ENCODE measurements at regions not wholly inside any gene's neighbourhood (a gene's known extent, or its start where the extent isn't known, plus 50 kb on each side); places are given as distances from the start of the nearest gene placed in this dataset.
A peak's percentile ranks its signal among the peaks of the same experiment; 100 is the strongest.
"Not testable (repeated sequence)": the region's sequence is repeated elsewhere in the genome, so short reads cannot be mapped to it uniquely, and the experiment has no call there.

DNA sequence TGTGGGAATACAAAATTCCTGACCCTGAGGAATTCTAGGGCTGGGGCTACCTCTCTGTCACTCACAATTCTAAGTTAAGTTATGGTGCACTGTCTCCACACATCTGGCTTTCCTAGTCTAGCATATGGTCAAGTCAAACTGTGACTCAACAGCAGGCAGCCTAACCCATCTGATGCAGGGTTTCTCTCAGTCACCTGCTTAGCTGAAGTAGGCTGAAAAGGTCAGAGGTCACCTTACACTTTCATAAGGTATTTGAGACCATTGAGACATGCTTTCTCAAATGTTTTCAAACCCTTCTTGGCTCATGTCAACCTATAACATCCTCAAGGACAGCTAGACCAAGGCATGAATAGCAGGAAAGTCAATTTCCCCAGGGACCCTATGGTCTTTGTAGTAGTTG lies 196.5 kb upstream of the STK26 start:
- DNase-seq (ENCODE audit: low read depth in 4 of 4, low spot score in 1 of 4) = no peak

- DNase-seq (ENCODE audit: low read depth in 4 of 4, low spot score in 1 of 4) = peak in 1 of 4 experiments; percentile 40
Observed at GRCh38 chrX:131827935-131828334, 195.2 kb upstream of the STK26 start.

- no peak for DNase-seq (ENCODE audit: low read depth in 4 of 4, low spot score in 1 of 4)
Observed at GRCh38 chrX:131828482-131828881, 194.6 kb upstream of the STK26 start.

DNA sequence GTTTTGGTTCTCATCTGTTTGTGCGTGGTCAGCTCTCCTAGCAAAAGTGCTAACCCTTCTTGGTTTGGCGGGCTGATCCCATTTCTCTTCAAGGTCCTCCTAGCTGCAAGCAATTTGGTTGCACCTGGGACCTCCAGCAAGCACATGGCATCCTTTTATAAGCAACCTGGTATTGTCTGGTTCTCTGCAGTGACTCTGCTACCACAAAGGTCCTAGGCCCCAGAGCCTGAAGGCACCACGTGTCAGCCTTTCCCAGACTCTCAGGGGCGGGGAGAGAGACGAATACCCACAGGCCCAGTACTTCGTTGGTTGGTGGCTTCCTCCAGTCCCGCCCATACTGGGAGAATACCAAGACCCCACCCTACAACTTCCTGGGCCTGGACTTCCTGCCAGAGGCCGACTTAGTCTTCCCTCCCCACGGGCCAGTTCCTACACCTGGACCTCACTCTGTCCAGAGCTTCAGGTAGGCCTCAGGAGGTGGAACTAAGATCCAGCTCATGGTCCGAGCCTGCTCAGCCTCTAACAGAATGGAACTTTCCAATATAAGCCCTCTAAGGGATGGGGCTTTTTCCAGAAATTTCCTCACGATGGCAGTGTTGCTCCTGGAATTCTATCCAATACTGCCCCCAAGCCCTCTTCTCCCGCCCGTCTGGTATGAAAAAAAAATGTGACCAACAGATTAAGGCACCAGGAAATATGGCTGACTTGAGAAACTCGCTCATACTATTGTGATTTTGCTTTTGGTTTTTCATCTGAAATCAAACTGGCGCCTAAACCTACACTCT lies 192.5 kb upstream of the STK26 start:
- DNase-seq (ENCODE audit: low read depth in 4 of 4, low spot score in 1 of 4) = no peak

DNA sequence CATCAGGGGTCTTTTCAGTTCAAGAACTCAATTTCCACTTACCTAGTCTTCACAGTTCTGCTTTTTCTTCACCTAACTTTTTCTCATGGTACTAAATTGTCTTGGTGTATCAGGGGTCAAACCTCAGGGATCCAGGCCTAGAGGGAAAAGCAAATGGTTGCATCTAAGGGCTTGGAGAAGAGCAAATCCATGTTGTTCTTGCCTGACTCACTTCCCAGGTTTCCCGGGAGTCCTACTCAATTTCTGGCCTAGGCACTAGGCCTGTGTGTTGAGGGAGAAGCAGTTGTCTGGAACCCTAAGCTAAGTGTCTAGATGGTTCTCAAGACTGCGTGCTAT lies 191.9 kb upstream of the STK26 start:
- DNase-seq (ENCODE audit: low read depth in 4 of 4, low spot score in 1 of 4) = no peak

GRCh38 chrX:131836161-131836560 lies 186.9 kb upstream of the STK26 start:
- DNase-seq (ENCODE audit: low read depth in 4 of 4, low spot score in 1 of 4) = no peak

DNA sequence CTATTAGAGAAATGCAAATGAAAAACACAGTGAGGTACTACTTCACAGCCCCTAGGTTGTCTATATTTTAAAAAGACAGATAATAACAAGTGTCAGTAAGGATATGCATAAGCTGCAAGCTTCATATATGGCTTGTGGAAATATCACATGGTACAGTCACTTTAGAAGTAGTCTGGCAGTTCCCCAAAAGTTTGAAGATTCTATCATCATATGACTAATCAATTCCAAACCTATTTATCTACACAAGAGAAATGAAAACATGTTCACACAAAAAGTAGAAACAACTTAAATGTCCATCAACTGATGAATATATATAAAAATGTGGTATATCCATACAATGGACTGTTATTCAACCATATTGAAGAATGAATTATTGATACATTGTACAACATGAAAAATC lies 185.8 kb upstream of the STK26 start:
- no peak for DNase-seq (ENCODE audit: low read depth in 4 of 4, low spot score in 1 of 4)

GRCh38 chrX:131840799-131841495 lies 182.2 kb upstream of the STK26 start:
- no peak for DNase-seq (ENCODE audit: low read depth in 4 of 4, low spot score in 1 of 4)

DNA sequence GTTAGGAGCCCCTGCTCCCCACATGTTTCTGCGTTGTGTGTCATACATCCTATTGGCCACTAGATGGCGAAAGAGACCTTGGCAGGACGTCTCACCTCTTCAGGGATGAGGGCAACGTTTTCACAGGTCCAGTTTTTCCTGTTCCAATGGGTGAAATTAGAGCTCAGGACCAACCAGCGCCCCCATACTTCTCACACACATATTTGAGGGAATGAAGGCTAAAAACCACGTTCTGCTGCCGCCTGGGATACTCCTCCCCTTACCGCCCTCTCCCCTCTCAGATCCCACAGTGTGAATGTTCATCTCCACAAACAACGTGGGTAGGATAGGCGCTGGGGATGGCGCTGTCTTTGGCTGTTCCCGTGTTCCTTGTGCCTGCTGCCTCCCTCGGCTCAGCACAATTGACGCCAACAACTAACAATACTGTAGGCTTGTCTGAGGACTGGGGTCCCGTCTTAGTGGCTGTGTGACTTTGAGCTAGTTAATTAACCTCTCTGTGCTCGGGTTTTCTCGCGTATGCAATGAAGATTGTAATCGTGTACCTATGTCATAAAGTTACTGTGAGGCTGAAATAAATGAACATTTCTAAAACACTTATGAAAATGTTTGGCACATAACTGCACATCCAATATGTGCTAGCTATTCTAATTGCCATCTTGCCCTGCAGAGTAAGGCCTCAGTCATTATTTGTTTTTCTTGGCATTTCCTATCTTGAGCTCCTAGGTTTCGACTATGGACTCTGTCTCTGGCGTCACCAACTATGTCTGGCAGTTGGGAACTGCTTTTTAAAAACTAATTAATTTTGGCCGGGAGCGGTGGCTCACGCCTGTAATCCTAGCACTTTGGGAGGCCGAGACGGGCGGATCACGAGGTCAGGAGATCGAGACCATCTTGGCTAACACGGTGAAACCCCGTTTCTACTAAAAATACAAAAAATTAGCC lies 181.3 kb upstream of the STK26 start:
- DNase-seq (ENCODE audit: low read depth in 4 of 4, low spot score in 1 of 4) = peak in 1 of 4 experiments; percentile 14

DNA sequence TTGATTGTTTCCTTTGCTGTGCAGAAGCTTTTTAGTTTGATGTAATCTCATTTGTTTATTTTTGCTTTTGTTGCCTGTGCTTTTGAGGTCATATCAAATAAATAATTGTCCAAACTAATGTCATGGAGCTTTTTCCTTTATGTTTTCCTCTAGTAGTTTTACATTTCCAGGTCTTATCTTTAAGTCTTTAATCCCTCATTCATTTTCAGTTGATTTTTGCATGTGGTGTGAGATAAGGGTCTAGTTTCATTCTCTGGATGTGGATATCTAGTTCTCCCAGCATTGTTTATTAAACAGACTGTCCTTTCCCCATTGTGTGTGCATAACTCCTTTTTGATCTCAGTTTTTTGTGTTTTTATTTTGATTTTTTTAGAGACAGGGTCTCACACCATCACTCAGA lies 179.1 kb upstream of the STK26 start:
- DNase-seq (ENCODE audit: low read depth in 4 of 4, low spot score in 1 of 4) = no peak

DNA sequence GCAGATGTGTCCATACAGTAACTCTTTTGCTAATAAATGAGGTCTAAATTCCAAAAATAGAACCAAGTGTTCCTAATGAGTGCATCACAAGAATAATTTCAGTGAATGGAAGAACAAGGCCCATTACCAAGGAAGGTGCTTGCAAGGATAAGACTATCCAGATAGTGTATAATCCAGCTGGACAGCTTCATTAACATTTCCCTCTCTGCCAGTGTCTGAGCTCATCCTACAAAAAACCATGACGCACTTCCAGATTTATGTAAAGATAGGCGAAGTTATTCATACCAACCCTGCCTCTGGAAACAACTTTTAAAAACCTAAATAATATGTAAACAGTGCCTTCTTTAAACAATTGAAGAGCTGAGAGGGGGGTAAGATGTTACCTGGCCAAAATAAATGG lies 177.9 kb upstream of the STK26 start:
- DNase-seq (ENCODE audit: low read depth in 4 of 4, low spot score in 1 of 4) = no peak

DNA sequence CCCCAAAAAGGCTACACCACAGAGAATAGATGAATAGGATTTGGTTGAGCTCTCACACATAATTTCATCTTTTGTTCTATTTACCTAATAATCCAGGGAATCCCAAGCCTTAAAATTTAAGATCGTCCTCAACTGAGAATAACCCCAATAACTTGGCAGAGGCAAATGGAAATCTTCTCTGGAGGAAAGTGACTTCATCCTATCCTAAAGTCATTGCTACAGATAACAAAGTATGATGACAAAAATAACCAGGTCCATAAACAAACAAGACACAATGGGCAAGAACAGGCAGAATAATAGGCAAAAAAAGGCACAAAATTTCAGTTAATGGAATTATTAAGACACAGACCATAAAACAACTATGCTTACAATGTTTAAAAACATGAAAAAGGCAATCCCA lies 177.3 kb upstream of the STK26 start:
- no peak for DNase-seq (ENCODE audit: low read depth in 4 of 4, low spot score in 1 of 4)

DNA sequence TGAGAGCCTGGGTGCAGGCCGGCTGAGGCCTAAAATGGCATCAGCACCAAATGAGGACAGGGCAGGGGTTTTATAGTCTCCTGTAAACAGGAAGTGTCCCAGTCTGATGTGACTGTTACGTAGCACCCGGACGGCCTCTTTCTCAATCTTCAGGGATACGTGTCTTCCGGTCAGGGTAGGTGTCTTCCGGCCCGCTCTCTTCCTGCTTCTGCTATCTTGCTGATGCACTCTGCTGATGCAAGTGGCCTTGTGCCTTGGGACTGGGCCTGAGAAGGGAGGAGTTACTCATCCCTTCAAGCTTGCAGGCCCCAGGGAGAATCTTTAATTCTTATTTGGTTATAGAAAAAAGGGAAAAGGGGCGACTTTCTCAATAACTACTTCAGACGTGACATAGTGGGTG lies 172.1 kb upstream of the STK26 start:
- DNase-seq (ENCODE audit: low read depth in 4 of 4, low spot score in 1 of 4) = not testable (repeated sequence)

DNA sequence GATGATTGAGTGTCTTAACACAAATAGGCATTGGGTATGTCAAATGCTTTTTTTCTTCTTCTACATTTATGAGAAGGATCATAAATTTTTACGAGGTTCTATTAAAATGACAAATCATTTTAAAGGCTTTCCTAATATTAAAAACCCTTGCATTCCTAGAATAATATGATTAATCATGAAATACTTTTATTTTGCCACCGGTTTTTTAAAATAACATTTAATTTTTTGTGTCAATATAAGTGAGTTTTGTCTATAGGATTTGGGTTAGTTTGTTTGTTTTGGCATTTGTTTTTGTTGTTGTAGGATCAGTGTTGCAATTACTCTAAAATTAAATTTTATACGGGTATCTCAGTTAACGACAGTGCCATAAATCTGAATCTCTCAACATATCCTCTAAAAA lies 169.7 kb upstream of the STK26 start:
- no peak for DNase-seq (ENCODE audit: low read depth in 4 of 4, low spot score in 1 of 4)

GRCh38 chrX:131854581-131854980 lies 168.5 kb upstream of the STK26 start:
- no peak for DNase-seq (ENCODE audit: low read depth in 4 of 4, low spot score in 1 of 4)

GRCh38 chrX:131861088-131861787 lies 161.9 kb upstream of the STK26 start:
- no peak for DNase-seq (ENCODE audit: low read depth in 4 of 4, low spot score in 1 of 4)

GRCh38 chrX:131862321-131862720 lies 160.8 kb upstream of the STK26 start:
- no peak for DNase-seq (ENCODE audit: low read depth in 4 of 4, low spot score in 1 of 4)

- DNase-seq (ENCODE audit: low read depth in 4 of 4, low spot score in 1 of 4) = no peak
Observed at GRCh38 chrX:131869182-131869581, 153.9 kb upstream of the STK26 start.

- DNase-seq (ENCODE audit: low read depth in 4 of 4, low spot score in 1 of 4) = no peak
Observed at GRCh38 chrX:131874300-131874699, 148.8 kb upstream of the STK26 start.

DNA sequence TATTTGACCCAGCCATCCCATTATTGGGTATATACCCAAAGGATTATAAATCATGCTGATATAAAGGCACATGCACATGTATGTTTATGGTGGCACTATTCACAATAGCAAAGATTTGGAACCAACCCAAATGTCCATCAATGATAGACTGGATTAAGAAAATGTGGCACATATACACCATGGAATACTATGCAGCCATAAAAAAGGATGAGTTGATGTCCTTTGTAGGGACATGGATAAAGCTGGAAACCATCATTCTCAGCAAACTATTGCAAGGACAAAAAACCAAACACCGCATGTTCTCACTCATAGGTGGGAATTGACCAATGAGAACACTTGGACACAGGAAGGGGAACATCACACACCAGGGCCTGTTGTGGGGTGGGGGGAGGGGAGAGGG lies 147.3 kb upstream of the STK26 start:
- not testable (repeated sequence) for DNase-seq (ENCODE audit: low read depth in 4 of 4, low spot score in 1 of 4)

DNA sequence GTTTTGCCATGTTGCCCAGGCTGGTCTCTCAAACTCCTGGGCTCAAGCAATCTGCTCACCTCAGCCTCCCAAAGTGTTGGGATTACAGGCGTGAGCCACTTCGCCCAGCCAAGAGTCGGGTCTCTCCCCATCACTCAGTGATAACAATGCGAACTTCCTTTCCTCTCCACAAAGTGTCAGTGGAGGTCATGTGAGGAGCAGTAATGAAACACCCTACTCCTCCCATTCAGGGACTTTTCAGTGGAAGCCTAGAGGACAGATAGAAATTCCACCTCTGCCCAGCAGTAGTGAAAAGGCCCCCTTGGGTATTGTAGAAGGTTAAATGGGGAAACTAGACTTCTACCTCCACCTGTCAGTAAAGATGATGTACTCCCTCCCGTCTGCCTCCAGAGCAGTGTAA lies 141.9 kb upstream of the STK26 start:
- no peak for DNase-seq (ENCODE audit: low read depth in 4 of 4, low spot score in 1 of 4)
